ENCODE measurements at regions not wholly inside any gene's neighbourhood (a gene's known extent, or its start where the extent isn't known, plus 50 kb on each side); places are given as distances from the start of the nearest gene placed in this dataset.

DNA sequence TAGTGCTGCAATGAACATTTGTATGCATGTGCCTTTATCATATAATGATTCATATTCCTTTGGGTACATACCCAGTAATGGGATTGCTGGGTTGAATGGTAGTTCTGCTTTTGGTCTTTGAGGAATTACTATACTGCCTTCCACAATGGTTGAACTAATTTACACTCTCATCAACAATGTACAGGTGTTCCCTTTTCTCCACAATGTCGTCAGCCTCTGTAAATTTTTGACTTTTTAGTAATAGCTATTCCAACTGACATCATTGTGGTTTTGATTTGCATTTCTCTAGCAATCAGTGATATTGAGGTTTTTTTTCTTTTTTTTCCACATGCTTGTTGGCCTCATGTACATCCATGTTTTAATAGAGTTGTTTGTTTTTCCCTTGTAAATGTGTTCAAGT is 2473.5 kb downstream of the PCDH9 start:
- no peak for ATAC-seq
- no peak overlapping the region for H3K27ac ChIP-seq
- WGBS, 2 donors, result 47 to 50% methylated on average over 1 of the region's 1 CpG
- TF ChIP-seq, protein P1, sequence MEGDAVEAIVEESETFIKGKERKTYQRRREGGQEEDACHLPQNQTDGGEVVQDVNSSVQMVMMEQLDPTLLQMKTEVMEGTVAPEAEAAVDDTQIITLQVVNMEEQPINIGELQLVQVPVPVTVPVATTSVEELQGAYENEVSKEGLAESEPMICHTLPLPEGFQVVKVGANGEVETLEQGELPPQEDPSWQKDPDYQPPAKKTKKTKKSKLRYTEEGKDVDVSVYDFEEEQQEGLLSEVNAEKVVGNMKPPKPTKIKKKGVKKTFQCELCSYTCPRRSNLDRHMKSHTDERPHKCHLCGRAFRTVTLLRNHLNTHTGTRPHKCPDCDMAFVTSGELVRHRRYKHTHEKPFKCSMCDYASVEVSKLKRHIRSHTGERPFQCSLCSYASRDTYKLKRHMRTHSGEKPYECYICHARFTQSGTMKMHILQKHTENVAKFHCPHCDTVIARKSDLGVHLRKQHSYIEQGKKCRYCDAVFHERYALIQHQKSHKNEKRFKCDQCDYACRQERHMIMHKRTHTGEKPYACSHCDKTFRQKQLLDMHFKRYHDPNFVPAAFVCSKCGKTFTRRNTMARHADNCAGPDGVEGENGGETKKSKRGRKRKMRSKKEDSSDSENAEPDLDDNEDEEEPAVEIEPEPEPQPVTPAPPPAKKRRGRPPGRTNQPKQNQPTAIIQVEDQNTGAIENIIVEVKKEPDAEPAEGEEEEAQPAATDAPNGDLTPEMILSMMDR (IDR thresholded peaks at IDR 0.05), result no peak
- H3K36me3 ChIP-seq, result no peaks in the 10 kb centered on the region
- no peak for DNase-seq
- H3K27me3 ChIP-seq, result no peaks in the 10 kb centered on the region
- H3K4me1 ChIP-seq, result no peaks in the 10 kb centered on the region
- H3K9me3 ChIP-seq, result no peaks in the 10 kb centered on the region
- intact Hi-C loops (cut with DNase I), result no loop called here
- no peak for FAIRE-seq
- H3K4me3 ChIP-seq, result no peak overlapping the region

DNA sequence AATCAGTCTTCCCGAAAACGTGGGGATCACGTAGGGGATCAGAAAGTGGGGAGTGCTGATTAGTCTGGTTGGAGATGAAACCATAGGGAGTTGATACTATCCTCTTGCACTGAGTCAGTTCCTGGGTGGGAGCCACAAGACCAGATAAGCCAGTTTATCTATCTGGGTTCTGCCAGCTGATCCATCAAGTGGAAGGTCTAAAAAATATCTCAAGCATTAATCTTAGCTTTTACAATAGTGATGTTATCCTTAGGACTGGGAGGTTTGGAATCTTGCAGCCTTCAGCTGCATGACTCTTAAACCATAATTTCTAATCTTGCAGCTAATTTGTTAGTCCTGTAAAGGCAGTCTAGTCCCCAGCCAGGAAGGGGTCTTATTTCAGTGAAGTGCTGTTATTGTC is 2474.2 kb downstream of the PCDH9 start:
- Histone ChIP-seq H3K27ac (no peak overlapping the region), H3K4me1 (no peaks in the 10 kb centered on the region), H3K36me3 (no peaks in the 10 kb centered on the region), H3K4me3 (no peak overlapping the region), H3K27me3 (no peaks in the 10 kb centered on the region), H3K9me3 (no peaks in the 10 kb centered on the region)
- no peak for DNase-seq
- no peak for ATAC-seq
- 68 to 90% methylated on average over 3 of the region's 3 CpGs for WGBS, 2 donors
- TF ChIP-seq, protein P1 (IDR thresholded peaks at IDR 0.05), result no peak
- intact Hi-C loops (cut with DNase I), result no loop called here
- FAIRE-seq, result no peak

DNA sequence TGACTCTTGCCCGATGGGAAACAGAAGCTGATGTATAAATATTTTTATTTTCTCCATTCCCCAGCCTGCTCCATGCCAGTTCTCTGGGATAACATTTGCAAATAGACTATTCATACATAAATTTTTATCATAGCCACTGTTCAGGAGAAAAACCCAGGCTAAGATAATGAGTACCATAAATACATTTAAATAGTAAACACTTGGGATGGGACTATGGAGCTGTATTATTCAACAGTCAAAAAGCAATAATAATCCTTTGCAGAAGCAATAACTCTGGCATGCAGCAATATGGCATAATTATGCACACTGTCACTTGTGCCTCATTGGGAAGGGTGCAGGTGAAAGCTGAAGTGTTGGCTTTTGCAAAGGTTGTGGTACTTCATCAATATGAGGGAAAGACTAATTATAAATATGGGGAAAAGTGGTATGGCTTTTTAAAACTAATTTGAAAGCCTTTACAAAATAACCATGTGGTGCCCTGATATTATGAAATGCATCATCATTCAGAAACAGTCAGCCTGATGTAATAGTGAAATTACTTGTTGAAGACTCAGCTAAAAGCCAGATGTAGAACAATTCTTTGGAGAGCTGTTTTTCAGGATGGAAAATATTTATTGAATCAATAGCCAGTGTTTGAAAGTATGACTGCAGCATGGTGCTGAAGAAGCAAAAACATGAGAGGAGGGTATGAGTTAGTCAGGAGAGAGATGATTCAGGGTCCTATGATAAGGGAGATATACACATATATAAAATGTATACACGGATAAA is 2476.7 kb downstream of the PCDH9 start:
- Histone ChIP-seq H3K27me3 (no peaks in the 10 kb centered on the region), H3K27ac (no peak overlapping the region), H3K36me3 (no peaks in the 10 kb centered on the region), H3K9me3 (no peaks in the 10 kb centered on the region), H3K4me1 (no peaks in the 10 kb centered on the region), H3K4me3 (no peak overlapping the region)
- intact Hi-C loops (cut with DNase I), result no loop called here
- no peak for FAIRE-seq
- no peak for DNase-seq
- ATAC-seq, result no peak
- 38 to 67% methylated on average over 2 of the region's 2 CpGs for WGBS, 2 donors
- TF ChIP-seq, protein P1 (IDR thresholded peaks at IDR 0.05), result no peak

DNA sequence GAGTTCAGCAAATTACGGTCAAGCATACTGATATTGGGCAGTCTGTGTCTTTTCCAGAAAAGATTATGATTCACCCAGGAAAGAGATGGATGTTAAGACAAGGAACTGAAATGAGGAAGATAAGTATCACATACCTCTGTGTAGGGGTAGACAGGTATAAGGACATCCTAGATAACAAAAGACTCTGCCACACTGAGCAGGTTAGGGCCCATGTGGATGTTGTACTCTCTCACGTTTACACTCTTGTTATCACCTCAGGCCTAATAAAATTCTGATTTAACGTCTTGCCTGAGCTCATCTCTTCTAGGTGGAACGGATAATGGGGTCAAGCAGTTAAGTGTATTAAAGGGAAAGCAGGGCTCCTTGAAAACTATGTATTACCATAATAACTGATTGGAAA is 2480.8 kb downstream of the PCDH9 start:
- H3K9me3 ChIP-seq, result no peaks in the 10 kb centered on the region
- no peak overlapping the region for H3K27ac ChIP-seq
- ATAC-seq (no peak), FAIRE-seq (no peak), DNase-seq (no peak)
- intact Hi-C loops (cut with DNase I), result no loop called here
- H3K4me3 ChIP-seq, result no peak overlapping the region
- no peaks in the 10 kb centered on the region for H3K4me1 ChIP-seq
- TF ChIP-seq, protein P1 (IDR thresholded peaks at IDR 0.05), result no peak
- 47 to 53% methylated on average over 4 of the region's 4 CpGs for WGBS, 2 donors
- H3K27me3 ChIP-seq, result no peaks in the 10 kb centered on the region
- no peaks in the 10 kb centered on the region for H3K36me3 ChIP-seq

DNA sequence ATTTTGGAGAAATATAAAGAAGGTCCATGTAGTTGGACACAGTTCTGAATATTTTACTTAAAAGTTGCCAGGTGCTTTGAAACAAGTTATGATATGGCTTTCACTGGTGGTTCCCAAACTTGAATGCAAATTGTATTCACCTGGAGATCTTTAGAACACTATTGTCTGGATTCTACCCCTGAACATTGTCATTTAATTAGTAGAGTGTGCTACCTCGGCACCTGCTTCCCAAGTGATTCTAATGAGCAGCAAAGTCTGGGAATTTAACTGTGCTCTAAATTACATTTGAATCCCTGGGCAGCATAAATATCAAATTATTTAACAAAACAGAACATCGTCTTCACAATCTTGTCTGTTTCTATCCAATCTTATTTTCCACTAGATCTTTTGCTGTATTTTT is 2483.3 kb downstream of the PCDH9 start:
- H3K4me1 ChIP-seq, result no peaks in the 10 kb centered on the region
- H3K27me3 ChIP-seq, result no peaks in the 10 kb centered on the region
- intact Hi-C loops (cut with DNase I), result no loop called here
- no peak for DNase-seq
- 63 to 69% methylated on average over 2 of the region's 2 CpGs for WGBS, 2 donors
- TF ChIP-seq, protein P1 (IDR thresholded peaks at IDR 0.05), result no peak
- no peaks in the 10 kb centered on the region for H3K36me3 ChIP-seq
- H3K4me3 ChIP-seq, result no peak overlapping the region
- FAIRE-seq, result no peak
- no peak for ATAC-seq
- no peaks in the 10 kb centered on the region for H3K9me3 ChIP-seq
- H3K27ac ChIP-seq, result no peak overlapping the region

All from pancreas (tissue), 10 donors.